ENCODE measurements at regions not wholly inside any gene's neighbourhood (a gene's known extent, or its start where the extent isn't known, plus 50 kb on each side); places are given as distances from the start of the nearest gene placed in this dataset.

DNA sequence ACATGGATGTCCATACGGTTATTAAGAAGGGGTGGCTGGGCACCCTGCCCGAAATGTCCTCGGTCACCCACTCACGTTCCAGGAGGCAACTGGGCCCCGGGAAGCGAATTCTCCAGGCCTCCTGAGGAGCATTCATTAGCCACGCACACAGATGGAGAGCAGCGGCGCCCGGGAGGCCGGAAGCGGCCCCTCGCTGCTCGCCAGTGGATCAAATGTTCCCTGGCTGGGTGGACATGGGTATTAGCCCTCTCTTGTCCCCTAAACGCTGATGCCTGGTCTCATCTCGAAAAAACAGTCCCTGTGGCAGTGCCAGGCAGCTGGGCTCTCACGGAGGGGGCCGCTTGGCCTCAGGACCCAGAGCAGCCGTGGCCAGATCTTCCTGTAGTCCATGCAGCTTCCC lies 59.0 kb upstream of the DLK1 start:
- Mint-ChIP-seq H3K27me3 (ENCODE audit: low read depth) (peaks cover 11% of the 10 kb centered on the region), H3K9me3 (no peaks in the 10 kb centered on the region)

DNA sequence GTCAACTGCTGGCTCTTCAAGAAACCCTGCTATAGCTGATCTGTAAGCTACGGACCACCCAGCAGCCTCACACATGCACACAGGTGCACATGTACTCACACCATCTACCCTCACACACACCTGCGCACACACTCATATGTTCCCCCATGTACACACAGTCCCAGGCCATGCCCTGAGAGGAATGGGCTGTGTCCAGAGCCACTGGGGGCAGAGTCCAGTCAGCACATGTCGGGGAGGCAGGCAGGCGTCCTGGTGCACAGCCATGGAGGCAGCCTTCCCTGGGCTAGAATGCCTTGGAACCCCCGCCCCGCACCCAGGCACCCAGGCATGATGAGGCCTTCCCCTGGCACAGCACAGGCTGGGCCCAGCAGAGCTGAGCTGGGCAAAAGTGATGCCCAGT lies 58.3 kb upstream of the DLK1 start:
- DNase-seq (ENCODE audit: low spot score in 2 of 2, unreplicated experiment in 2 of 2), result no peak
- no peak for TF ChIP-seq CTCF (IDR thresholded peaks at IDR 0.05; ENCODE audit: unreplicated experiment)
- Mint-ChIP-seq H3K4me1 (peaks cover 42% of the 10 kb centered on the region), H3K9me3 (no peaks in the 10 kb centered on the region), H3K27me3 (ENCODE audit: low read depth) (peaks cover 17% of the 10 kb centered on the region), H3K36me3 (no peaks in the 10 kb centered on the region), H3K27ac (no peak overlapping the region), H3K4me3 (no peak overlapping the region)

More for the DNA sequence above, 59.0 kb upstream of the DLK1 start:
- no peak overlapping the region for H3K27ac Mint-ChIP-seq
- no peaks in the 10 kb centered on the region for H3K36me3 Mint-ChIP-seq
- H3K4me3 Mint-ChIP-seq, result no peak overlapping the region
- H3K4me1 Mint-ChIP-seq, result peaks cover 37% of the 10 kb centered on the region
- TF ChIP-seq CTCF (IDR thresholded peaks at IDR 0.05; ENCODE audit: unreplicated experiment), result no peak
- DNase-seq (ENCODE audit: low spot score in 2 of 2, unreplicated experiment in 2 of 2), result no peak

GRCh38 chr14:100669011-100669412 lies 57.7 kb upstream of the DLK1 start:
- Mint-ChIP-seq H3K27me3 (ENCODE audit: low read depth) (peaks cover 23% of the 10 kb centered on the region), H3K27ac (peak overlapping the region; percentile 65), H3K36me3 (no peaks in the 10 kb centered on the region), H3K4me1 (peaks cover 48% of the 10 kb centered on the region), H3K4me3 (no peak overlapping the region), H3K9me3 (no peaks in the 10 kb centered on the region)
- no peak for TF ChIP-seq CTCF (IDR thresholded peaks at IDR 0.05; ENCODE audit: unreplicated experiment)
- no peak for DNase-seq (ENCODE audit: low spot score in 2 of 2, unreplicated experiment in 2 of 2)

DNA sequence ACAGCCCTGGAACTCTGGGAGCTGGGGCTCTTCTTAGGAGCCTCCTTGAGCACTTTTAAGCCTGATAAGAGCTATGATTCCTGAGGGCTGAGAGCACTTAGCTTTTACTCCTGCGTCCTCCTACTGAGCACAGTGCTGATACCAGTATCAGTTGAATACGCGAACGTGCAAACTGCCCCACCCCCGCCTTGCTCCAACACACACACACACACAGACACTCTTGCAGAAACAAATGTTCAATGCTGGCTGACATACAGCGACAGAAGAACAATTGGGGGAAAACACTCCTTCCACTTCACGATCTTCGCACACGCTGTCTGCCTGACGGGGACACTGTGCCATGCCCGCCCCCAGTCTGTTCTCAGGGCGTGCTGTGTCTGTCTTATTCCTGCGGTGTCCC lies 57.2 kb upstream of the DLK1 start:
- Mint-ChIP-seq H3K36me3 (no peaks in the 10 kb centered on the region), H3K4me1 (peaks cover 51% of the 10 kb centered on the region), H3K9me3 (no peaks in the 10 kb centered on the region), H3K27ac (peak overlapping the region; percentile 65), H3K4me3 (no peak overlapping the region), H3K27me3 (ENCODE audit: low read depth) (peaks cover 26% of the 10 kb centered on the region)
- DNase-seq (ENCODE audit: low spot score in 2 of 2, unreplicated experiment in 2 of 2), result no peak
- no peak for TF ChIP-seq CTCF (IDR thresholded peaks at IDR 0.05; ENCODE audit: unreplicated experiment)

DNA sequence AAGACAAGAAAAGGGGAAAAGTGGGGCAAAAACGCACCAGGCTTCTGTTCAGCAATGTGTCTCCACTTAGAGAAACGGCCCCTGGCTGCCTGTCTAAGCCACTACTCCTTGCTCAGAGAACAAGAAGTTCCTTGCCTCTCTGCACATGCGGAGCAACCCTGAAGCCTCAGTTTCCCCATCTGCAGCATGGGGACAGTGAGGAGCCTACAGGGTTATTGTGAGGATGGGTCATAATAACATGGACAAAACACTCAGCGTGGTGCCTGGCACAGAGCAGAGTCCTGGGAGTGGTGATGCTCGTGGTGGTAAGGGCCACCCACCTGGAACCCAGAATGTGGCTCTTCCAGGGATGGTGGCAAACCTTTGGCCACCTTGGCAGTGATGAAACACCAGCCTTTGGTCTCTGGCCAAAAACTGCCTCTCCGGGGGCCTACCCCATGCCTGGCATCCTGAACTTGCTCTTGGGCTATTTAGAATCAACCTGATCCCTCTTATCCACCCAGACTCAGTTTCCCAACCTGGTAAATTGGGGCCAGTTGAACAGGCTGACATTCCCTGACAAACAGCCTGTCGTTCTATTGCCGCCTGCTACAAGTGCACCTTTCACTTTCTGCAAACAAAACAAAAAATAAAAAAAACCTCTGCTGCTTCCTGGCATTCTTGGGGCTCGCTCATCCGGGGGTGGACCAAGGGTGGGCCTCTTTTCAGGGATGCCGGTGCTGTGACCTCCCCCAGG lies 56.5 kb upstream of the DLK1 start:
- no peak for TF ChIP-seq CTCF (IDR thresholded peaks at IDR 0.05; ENCODE audit: unreplicated experiment)

DNA sequence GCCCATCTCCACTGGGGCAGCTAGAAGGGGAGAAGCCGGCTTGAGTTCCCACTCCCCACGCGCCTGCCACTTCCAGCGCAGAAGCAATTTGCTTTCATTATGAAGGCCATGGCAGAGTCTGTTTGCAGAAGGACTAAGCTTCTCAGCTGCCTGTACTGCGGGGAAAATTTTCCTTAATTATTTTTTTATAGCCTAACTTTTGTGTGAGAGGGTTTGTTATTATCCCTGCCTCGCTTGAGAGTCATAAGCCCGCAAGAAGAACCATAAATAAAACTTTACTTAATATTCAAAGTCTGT lies 56.0 kb upstream of the DLK1 start:
- Mint-ChIP-seq H3K9me3 (no peaks in the 10 kb centered on the region), H3K4me3 (no peak overlapping the region), H3K27ac (peak overlapping the region; percentile 16), H3K27me3 (ENCODE audit: low read depth) (peaks cover 24% of the 10 kb centered on the region), H3K4me1 (peaks cover 55% of the 10 kb centered on the region), H3K36me3 (no peaks in the 10 kb centered on the region)
- no peak for TF ChIP-seq CTCF (IDR thresholded peaks at IDR 0.05; ENCODE audit: unreplicated experiment)
- DNase-seq (ENCODE audit: low spot score in 2 of 2, unreplicated experiment in 2 of 2), result no peak

More for the DNA sequence above, 56.5 kb upstream of the DLK1 start:
- Mint-ChIP-seq H3K27me3 (ENCODE audit: low read depth) (peaks cover 26% of the 10 kb centered on the region), H3K9me3 (no peaks in the 10 kb centered on the region), H3K27ac (peak overlapping the region; percentile 65), H3K4me3 (no peak overlapping the region), H3K4me1 (peaks cover 53% of the 10 kb centered on the region), H3K36me3 (no peaks in the 10 kb centered on the region)
- no peak for DNase-seq (ENCODE audit: low spot score in 2 of 2, unreplicated experiment in 2 of 2)
